Activated T-helper 2 cell treated with anti-CD3 and anti-CD28 coated beads, Interferon-gamma antibody, Interleukin-2, Interleukin-4, amounts not matched to agents 10 μg/mL and 5 μg/mL and 100 μg/mL, durations not matched to agents 14 hours and 24 hours and 36 hours (primary cell): ENCODE measurements at regions not wholly inside any gene's neighbourhood (a gene's known extent, or its start where the extent isn't known, plus 50 kb on each side); places are given as distances from the start of the nearest gene placed in this dataset.
"Not testable (repeated sequence)": the region's sequence is repeated elsewhere in the genome, so short reads cannot be mapped to it uniquely, and the experiment has no call there.

ENCODE experiments used
- DNase-seq: peaks from one replicate; pipeline ENCODE4 v3.0.0; 2021; ENCODE audit warnings: low spot score
- H3K27ac Mint-ChIP-seq: one replicate; pipeline ENCODE4 v1.8.0; 2021; ENCODE audit warnings: mixed read lengths
- H3K27me3 Mint-ChIP-seq: one replicate; pipeline ENCODE4 v1.8.0; 2021; ENCODE audit warnings: low read depth, mixed read lengths
- H3K36me3 Mint-ChIP-seq: one replicate; pipeline ENCODE4 v1.8.0; 2021; ENCODE audit warnings: low read depth, mixed read lengths
- H3K4me1 Mint-ChIP-seq: one replicate; pipeline ENCODE4 v1.8.0; 2021; ENCODE audit warnings: low read depth, mixed read lengths
- H3K4me3 Mint-ChIP-seq: one replicate; pipeline ENCODE4 v1.8.0; 2021; ENCODE audit warnings: low read depth, mild to moderate bottlenecking, moderate library complexity, mixed read lengths
- H3K9me3 Mint-ChIP-seq: one replicate; pipeline ENCODE4 v1.8.0; 2021; ENCODE audit warnings: mixed read lengths
- intact Hi-C: fragments of 100-400 bp; cut with micrococcal nuclease; formaldehyde crosslinking; loops from one replicate; pipeline ENCODE4 v1.15.1; 2023

DNA sequence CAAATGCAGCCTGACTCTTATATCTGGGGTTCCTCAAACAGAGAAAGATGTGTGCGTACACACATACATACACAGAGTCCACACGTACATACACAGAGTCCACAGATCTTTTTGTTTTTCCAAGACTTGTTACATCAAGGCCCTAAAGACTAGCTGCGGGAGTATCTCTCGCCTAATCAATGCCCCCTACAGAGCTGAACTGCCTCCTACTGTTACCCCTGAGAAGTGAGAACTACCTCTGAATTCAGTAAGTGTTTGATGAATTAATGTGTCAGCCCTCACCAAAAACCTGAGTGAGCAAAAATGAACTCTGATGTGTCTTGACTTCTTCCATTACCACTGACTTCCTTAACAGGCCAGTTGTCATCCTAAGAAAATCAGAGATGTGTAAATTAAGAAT lies 351.2 kb downstream of the HHIPL2 start:
- Mint-ChIP-seq H3K27ac (no peak overlapping the region), H3K4me3 (no peak overlapping the region), H3K27me3 (no peaks in the 10 kb centered on the region), H3K9me3 (no peaks in the 10 kb centered on the region), H3K4me1 (no peaks in the 10 kb centered on the region), H3K36me3 (no peaks in the 10 kb centered on the region)
- DNase-seq = no peak
- intact Hi-C loops = no loop called here

DNA sequence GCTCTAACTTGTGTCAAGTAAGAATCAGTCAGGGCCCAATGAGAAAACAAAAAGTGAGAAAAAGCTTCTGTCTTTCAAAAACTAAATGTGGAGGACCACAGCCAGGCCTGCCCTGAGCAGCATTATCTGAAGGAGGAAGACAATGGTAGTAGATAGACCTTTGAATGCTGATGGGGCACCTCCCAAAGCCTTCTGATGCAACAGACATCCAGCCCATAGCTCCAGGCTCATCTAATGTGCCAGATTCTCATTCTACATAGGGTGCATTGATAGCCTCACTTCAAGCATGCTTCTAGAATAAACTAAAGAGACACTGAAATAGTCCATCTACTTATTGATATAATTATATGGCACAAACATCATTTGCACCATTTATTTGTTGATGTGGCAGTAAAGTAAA lies 351.6 kb downstream of the HHIPL2 start:
- Mint-ChIP-seq H3K27ac (no peak overlapping the region), H3K4me3 (no peak overlapping the region), H3K36me3 (no peaks in the 10 kb centered on the region), H3K4me1 (no peaks in the 10 kb centered on the region), H3K9me3 (no peaks in the 10 kb centered on the region), H3K27me3 (no peaks in the 10 kb centered on the region)
- intact Hi-C loops = no loop called here
- no peak for DNase-seq

DNA sequence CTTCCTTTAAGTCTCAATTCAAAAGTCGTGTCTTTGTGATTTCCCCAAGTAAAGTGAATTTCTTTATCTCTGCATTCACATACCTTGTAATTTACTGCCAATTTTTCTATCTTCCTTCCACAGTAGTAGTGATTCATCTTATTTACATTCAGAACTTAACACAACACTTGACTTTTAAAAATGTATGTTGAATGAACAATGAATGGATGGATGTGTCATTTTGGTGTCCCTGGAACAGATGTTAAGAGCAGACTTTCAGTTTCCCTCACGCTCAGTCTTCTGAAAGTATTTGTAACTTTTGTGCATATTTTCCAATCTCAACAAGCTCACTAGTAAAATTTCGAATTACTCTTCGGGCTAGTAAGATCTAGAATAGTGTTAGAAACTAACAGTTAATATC lies 352.0 kb downstream of the HHIPL2 start:
- H3K4me1 Mint-ChIP-seq = no peaks in the 10 kb centered on the region
- intact Hi-C loops = no loop called here
- no peak for DNase-seq
- no peak overlapping the region for H3K27ac Mint-ChIP-seq
- H3K36me3 Mint-ChIP-seq = no peaks in the 10 kb centered on the region
- H3K27me3 Mint-ChIP-seq = no peaks in the 10 kb centered on the region
- H3K4me3 Mint-ChIP-seq = no peak overlapping the region
- no peaks in the 10 kb centered on the region for H3K9me3 Mint-ChIP-seq

DNA sequence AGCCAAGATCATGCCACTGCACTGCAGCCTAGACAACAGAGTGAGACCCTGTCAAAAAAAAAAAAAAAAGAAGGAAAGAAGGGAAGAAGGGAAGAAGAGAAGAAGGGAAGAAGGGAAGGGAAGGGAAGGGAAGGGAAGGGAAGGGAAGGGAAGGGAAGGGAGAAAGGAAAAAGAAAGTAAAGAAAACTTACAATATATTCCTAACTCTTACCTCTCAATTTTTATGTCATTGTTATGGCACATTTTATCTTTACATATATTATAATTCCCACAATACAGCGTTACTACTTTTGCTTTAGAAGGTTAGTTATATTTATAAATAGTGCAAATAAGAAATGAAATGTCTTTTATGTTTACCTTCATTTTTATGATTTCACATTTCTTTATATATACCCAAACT lies 358.7 kb downstream of the HHIPL2 start:
- H3K9me3 Mint-ChIP-seq = no peaks in the 10 kb centered on the region
- intact Hi-C loops = no loop called here

DNA sequence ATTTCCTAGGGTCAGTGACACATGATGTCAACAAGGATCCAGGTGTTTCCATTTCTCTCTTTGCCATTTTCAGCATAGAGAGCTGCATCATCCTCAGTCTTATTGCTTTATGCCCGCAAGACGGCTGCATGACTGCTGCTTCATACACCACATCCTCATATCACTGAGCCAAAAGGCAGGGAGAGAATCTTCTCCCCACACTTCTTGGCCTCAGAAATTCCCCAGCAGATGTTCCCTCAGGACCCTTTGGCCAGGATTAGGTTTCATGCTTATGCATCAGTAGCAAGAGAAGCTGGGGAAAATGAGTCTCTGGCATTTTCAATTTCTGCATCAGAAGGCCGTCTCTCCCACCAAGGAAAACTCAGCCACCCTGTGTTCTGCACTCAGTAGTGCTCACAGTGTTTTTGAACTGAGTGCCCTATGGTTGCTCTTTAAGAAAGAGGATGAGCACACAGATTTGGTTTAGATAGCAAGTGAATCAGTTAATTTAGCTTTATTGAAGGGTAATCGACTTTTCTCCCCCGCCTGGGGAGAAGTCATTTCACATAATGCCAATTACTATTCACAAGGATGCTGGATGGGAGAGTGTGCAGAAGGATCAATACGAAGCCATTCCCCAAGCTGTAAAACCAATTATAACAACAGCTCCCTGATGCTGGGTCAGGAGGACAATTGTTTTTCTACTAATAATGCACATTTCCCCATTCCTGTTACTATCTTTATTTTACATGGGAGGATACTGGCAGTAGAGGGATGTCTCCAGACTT lies 360.2 kb downstream of the HHIPL2 start:
- H3K4me3 Mint-ChIP-seq = no peak overlapping the region
- H3K27ac Mint-ChIP-seq = no peak overlapping the region
- no peaks in the 10 kb centered on the region for H3K27me3 Mint-ChIP-seq
- no peaks in the 10 kb centered on the region for H3K4me1 Mint-ChIP-seq
- H3K9me3 Mint-ChIP-seq = peaks cover 3% of the 10 kb centered on the region
- DNase-seq = no peak
- intact Hi-C loops = no loop called here
- H3K36me3 Mint-ChIP-seq = no peaks in the 10 kb centered on the region

More for the DNA sequence above, 358.7 kb downstream of the HHIPL2 start:
- Mint-ChIP-seq H3K4me1 (no peaks in the 10 kb centered on the region), H3K27ac (no peak overlapping the region), H3K36me3 (no peaks in the 10 kb centered on the region), H3K27me3 (no peaks in the 10 kb centered on the region), H3K4me3 (no peak overlapping the region)
- no peak for DNase-seq

DNA sequence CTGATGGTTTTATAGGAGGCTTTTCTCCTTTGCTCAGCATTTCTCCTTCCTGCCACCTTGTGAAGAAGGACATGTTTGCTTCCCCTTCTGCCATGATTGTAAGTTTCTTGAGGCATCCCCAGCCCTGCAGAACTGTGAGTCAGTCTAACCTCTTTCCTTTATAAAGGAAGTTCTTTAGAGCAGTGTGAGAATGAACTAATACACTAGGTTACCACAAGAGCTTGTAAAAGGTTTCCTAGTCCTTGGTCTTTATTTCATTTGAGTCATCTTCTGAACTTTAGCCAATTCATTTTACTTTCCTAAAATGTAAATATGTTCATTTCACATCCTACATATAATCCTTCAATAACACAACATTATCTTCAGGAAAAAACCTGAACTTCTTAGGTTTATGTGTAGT lies 365.3 kb downstream of the HHIPL2 start:
- Mint-ChIP-seq H3K36me3 (no peaks in the 10 kb centered on the region), H3K9me3 (peaks cover 14% of the 10 kb centered on the region), H3K27ac (no peak overlapping the region), H3K4me3 (no peak overlapping the region), H3K4me1 (no peaks in the 10 kb centered on the region), H3K27me3 (no peaks in the 10 kb centered on the region)
- intact Hi-C loops = no loop called here
- no peak for DNase-seq

DNA sequence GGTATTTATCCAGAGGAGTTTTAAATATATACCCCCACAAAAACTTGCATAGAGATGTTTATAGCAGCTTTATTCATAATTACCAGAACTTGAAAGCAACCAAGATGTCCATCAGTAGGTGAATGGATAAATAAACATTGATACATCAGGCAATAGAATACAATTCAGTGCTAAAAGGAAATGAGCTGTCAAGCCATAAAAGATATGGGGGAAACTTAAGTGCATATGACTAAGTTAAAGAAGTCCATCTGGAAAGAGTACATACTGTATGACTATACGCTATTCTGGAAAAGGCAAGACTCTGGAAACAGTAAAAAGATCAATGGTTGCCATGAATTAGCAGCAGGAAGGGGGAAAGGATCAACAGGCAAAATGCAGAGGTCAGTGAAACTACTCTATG lies 366.7 kb downstream of the HHIPL2 start:
- Mint-ChIP-seq H3K27me3 (no peaks in the 10 kb centered on the region), H3K27ac (no peak overlapping the region), H3K9me3 (peaks cover 14% of the 10 kb centered on the region), H3K4me3 (no peak overlapping the region), H3K4me1 (no peaks in the 10 kb centered on the region), H3K36me3 (no peaks in the 10 kb centered on the region)
- no peak for DNase-seq
- intact Hi-C loops = no loop called here

DNA sequence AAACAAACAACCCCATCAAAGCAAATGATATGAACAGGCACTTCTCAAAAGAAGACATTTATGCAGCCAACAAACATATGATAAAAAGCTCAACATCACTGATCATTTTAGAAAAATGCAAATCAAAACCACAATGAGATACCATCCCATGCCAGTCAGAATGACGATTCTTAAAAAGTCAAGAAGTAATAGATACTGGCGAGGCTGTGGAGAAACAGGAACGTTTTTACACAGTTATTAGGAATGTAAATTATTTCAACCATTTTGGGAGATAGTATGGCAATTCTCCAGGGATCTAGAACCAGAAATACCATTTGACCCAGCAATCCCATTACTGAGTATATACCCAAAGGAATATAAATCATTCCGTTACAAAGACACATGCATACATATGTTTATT lies 370.4 kb downstream of the HHIPL2 start:
- H3K36me3 Mint-ChIP-seq, H3K27ac Mint-ChIP-seq, H3K9me3 Mint-ChIP-seq, H3K4me3 Mint-ChIP-seq, intact Hi-C loops, H3K4me1 Mint-ChIP-seq, H3K27me3 Mint-ChIP-seq, DNase-seq: not testable (repeated sequence)

DNA sequence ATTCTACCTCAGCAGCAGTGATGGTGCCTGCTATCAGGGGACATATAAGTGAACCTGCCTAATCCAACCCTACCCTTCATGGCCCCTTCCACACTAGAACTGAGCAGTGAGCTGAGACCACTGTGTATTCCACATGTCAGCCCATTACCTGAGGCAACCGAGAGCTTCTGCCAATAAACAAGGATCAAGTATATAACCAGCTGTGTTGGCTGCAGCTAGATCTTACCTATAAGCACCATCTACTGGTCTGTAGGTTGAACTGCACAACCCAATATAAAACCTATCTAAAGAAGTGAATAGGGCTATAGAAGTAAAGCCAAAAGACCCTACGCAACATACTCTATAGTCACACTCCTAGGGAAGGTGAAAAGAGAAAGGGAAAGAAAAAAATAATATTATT lies 376.9 kb downstream of the HHIPL2 start:
- intact Hi-C loops = no loop called here
- no peak for DNase-seq
- Mint-ChIP-seq H3K4me3 (no peak overlapping the region), H3K4me1 (no peaks in the 10 kb centered on the region), H3K9me3 (peaks cover 3% of the 10 kb centered on the region), H3K27ac (no peak overlapping the region), H3K36me3 (no peaks in the 10 kb centered on the region), H3K27me3 (no peaks in the 10 kb centered on the region)

DNA sequence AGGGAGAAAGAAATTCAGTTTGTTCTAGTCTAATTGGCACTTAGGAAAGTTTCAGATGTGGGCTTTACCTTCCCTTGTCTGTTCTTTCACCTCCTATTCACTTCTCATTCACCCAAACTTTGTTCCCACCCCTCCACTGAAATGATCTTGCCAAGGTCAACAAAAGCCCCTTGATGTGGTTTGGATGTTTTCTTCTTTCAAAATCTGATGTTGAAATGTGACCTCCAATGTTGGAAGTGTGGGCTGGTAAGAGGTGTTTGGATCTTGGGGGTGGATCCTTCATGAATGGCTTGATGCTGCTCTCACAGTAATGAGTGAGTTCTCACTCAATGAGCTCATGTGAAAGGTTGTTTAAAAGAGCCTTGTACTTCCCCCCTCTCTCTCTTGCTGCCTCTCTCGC lies 379.3 kb downstream of the HHIPL2 start:
- no peak for DNase-seq
- H3K9me3 Mint-ChIP-seq = peaks cover 3% of the 10 kb centered on the region
- no peaks in the 10 kb centered on the region for H3K36me3 Mint-ChIP-seq
- no peak overlapping the region for H3K4me3 Mint-ChIP-seq
- intact Hi-C loops = no loop called here
- no peaks in the 10 kb centered on the region for H3K4me1 Mint-ChIP-seq
- no peak overlapping the region for H3K27ac Mint-ChIP-seq
- no peaks in the 10 kb centered on the region for H3K27me3 Mint-ChIP-seq

DNA sequence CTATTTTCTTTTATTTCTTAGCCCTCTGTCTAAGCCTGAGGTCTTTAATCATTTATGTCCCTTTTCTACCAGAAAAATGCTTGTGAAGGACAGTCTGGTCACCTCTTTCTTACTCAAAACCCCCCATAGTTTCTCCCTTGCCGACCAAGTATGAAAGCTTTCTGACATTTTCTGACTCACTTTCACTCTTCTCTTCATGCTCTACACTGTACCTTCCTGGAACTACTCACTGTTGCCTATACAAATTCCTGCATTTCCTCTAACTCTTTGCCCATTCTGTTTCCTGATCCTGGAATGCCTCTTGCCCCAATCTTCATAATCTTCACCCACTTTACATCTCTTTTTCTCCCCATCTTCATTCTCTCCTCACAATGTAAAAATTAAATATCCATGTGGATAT lies 380.0 kb downstream of the HHIPL2 start:
- peaks cover 3% of the 10 kb centered on the region for H3K9me3 Mint-ChIP-seq
- intact Hi-C loops = no loop called here
- H3K4me1 Mint-ChIP-seq = no peaks in the 10 kb centered on the region
- H3K27ac Mint-ChIP-seq = no peak overlapping the region
- no peak for DNase-seq
- H3K27me3 Mint-ChIP-seq = no peaks in the 10 kb centered on the region
- H3K4me3 Mint-ChIP-seq = no peak overlapping the region
- H3K36me3 Mint-ChIP-seq = no peaks in the 10 kb centered on the region

DNA sequence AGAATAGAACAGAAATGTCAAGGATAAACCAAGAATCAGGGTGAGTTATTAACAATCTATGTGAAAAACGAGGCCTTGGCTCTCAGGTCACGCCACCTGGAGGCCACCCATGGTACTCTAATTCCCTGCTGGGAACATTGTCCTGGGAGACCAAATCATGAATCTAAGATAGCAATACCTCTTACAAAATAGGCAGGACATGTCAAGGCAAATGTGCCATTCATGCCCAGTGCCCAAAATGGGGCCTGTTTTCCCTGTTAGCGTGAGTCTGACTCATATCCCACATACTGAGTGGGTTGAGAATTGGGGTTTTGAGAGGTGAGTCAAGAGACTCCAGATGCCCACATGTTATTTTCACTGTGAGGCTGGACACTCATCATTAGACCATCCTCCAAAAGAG lies 380.8 kb downstream of the HHIPL2 start:
- Mint-ChIP-seq H3K36me3 (no peaks in the 10 kb centered on the region), H3K9me3 (peaks cover 3% of the 10 kb centered on the region), H3K27me3 (no peaks in the 10 kb centered on the region), H3K27ac (no peak overlapping the region), H3K4me3 (no peak overlapping the region), H3K4me1 (no peaks in the 10 kb centered on the region)
- no peak for DNase-seq
- intact Hi-C loops = no loop called here

DNA sequence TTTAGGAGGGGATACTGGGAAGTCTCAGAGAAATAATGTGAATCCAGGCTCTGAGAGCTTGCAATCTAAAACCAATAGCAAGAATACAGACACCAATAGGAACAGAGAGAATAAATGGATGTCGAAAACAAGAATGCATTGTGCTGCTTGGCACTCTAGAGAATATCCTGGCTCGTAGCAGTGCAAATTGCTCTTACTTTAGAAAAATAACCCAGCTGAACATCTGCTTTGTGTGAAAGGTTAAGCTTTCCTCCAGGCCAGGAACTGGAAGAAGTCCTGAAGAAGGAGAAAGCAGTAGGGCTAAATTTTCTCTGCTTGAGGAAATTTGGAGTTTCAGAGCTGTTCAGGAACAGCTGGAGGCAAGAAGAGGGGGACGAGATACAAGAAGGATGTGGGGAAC lies 382.3 kb downstream of the HHIPL2 start:
- intact Hi-C loops = no loop called here
- Mint-ChIP-seq H3K27me3 (no peaks in the 10 kb centered on the region), H3K4me3 (no peak overlapping the region), H3K36me3 (no peaks in the 10 kb centered on the region), H3K9me3 (no peaks in the 10 kb centered on the region), H3K27ac (no peak overlapping the region), H3K4me1 (no peaks in the 10 kb centered on the region)
- no peak for DNase-seq

DNA sequence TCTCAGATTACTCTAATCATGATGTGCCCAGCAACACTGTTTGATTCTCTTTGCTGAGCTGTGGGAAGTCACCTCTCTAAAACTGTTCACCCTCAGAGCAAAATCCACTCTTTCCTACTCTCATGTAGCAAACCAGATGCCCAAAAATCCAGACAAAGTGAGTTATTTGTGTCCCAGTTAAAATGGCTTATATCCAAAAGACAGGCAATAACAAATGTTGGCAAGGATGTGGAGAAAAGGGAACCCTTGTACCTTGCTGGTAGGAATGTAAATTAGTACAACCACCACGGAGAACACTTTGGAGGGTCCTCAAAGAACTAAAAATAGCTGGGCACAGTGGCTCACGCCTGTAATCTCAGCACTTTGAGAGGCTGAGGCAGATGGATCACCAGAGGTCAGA lies 384.0 kb downstream of the HHIPL2 start:
- Mint-ChIP-seq H3K4me3 (no peak overlapping the region), H3K27me3 (no peaks in the 10 kb centered on the region), H3K36me3 (no peaks in the 10 kb centered on the region), H3K27ac (no peak overlapping the region), H3K4me1 (no peaks in the 10 kb centered on the region), H3K9me3 (no peaks in the 10 kb centered on the region)
- no peak for DNase-seq
- intact Hi-C loops = no loop called here
